ENCODE measurements at regions not wholly inside any gene's neighbourhood (a gene's known extent, or its start where the extent isn't known, plus 50 kb on each side); places are given as distances from the start of the nearest gene placed in this dataset.

DNA sequence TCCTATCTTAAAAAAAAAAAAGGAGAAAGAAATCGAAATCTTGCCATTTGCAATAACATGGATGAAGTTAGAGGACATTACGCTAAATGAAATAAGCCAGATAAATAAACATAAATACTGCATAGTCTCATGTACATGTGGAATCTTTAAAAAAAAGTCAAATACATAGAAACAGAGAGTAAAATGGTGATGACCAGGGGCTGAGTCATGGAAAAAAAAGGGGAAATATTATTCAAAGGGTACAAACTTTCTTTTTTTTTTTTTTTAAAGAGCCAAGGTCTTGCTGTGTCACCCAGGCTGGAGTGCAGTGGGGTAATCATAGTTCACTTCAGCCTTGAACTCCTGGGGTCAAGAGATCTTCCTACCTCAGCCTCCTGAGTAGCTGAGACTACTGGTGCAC, 310.1 kb downstream of the ZNF608 start:
- no peak for DNase-seq
- Mint-ChIP-seq H3K4me3 (no peak overlapping the region), H3K27ac (no peak overlapping the region), H3K4me1 (no peaks in the 10 kb centered on the region), H3K36me3 (no peaks in the 10 kb centered on the region), H3K9me3 (peaks cover 0 to 10% (median 6%) of the 10 kb centered on the region in 7 donors), H3K27me3 (ENCODE audit: low read depth in 3 of 3) (peaks cover 0 to 2% (median 0%) of the 10 kb centered on the region in 3 donors)
- H3K9me3 ChIP-seq (replicated peaks in 1 of 2; ENCODE audit: control insufficient read depth in 1 of 2, insufficient read depth in 1 of 2, low read length in 2 of 2) = peaks cover 0 to 3% of the 10 kb centered on the region in 2 donors
- intact Hi-C loops (cut with micrococcal nuclease) = no loop called here
- no peak overlapping the region for H3K9ac ChIP-seq (ENCODE audit: insufficient read depth, low read length, poor library complexity, severe bottlenecking)
- no peaks in the 10 kb centered on the region for H3K36me3 ChIP-seq (replicated peaks in 1 of 2; ENCODE audit: control insufficient read depth in 1 of 2, insufficient read depth in 2 of 2, low read length in 2 of 2)
- no CpG with 5 or more reads among the region's 2 CpGs for WGBS (ENCODE audit: insufficient coverage)
- H3K27me3 ChIP-seq (ENCODE audit: control insufficient read depth in 2 of 2, insufficient read depth in 2 of 2, low read length in 2 of 2) = no peaks in the 10 kb centered on the region
- no peaks in the 10 kb centered on the region for H3K79me2 ChIP-seq (ENCODE audit: insufficient read depth, low read length)
- no peak overlapping the region for H3K4me2 ChIP-seq (replicated peaks; ENCODE audit: extremely low read depth, low read length, poor library complexity, severe bottlenecking)
- no peaks in the 10 kb centered on the region for H3K4me1 ChIP-seq (ENCODE audit: control insufficient read depth in 1 of 2, insufficient read depth in 2 of 2, low read length in 2 of 2)
- H4K20me1 ChIP-seq (ENCODE audit: insufficient read depth, low read length) = no peaks in the 10 kb centered on the region
- H3K27ac ChIP-seq (ENCODE audit: low read depth in 1 of 2, low read length in 2 of 2) = no peak overlapping the region
- H2AFZ ChIP-seq (ENCODE audit: insufficient read depth, low read depth, low read length, poor library complexity, severe bottlenecking) = no peak overlapping the region
- TF ChIP-seq, protein P1, sequence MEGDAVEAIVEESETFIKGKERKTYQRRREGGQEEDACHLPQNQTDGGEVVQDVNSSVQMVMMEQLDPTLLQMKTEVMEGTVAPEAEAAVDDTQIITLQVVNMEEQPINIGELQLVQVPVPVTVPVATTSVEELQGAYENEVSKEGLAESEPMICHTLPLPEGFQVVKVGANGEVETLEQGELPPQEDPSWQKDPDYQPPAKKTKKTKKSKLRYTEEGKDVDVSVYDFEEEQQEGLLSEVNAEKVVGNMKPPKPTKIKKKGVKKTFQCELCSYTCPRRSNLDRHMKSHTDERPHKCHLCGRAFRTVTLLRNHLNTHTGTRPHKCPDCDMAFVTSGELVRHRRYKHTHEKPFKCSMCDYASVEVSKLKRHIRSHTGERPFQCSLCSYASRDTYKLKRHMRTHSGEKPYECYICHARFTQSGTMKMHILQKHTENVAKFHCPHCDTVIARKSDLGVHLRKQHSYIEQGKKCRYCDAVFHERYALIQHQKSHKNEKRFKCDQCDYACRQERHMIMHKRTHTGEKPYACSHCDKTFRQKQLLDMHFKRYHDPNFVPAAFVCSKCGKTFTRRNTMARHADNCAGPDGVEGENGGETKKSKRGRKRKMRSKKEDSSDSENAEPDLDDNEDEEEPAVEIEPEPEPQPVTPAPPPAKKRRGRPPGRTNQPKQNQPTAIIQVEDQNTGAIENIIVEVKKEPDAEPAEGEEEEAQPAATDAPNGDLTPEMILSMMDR (IDR thresholded peaks at IDR 0.05) = no peak
- H3K4me3 ChIP-seq (replicated peaks in 1 of 3; ENCODE audit: low read depth in 2 of 3, low read length in 3 of 3) = no peak overlapping the region

DNA sequence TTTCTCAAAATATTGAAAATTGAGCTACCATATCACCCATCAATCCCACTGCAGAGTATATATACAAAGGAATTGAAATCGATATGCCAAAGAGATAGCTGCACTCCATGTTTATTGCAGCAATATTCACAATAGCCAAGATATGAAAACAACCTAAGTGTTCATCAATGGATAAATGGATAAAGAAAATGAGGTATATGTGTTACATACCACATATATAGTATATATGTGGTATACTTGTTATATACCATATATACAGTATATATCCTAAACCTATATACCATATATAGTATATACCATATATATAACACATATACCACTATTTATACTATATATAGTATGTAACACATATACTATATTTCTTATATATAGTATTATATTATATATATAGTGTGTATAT, 313.3 kb downstream of the ZNF608 start:
- no peak overlapping the region for H3K9ac ChIP-seq (ENCODE audit: insufficient read depth, low read length, poor library complexity, severe bottlenecking)
- no peaks in the 10 kb centered on the region for H3K36me3 ChIP-seq (replicated peaks in 1 of 2; ENCODE audit: control insufficient read depth in 1 of 2, insufficient read depth in 2 of 2, low read length in 2 of 2)
- Mint-ChIP-seq H3K27me3 (ENCODE audit: low read depth in 3 of 3) (no peaks in the 10 kb centered on the region), H3K4me1 (no peaks in the 10 kb centered on the region), H3K4me3 (no peak overlapping the region), H3K9me3 (peaks cover 4 to 26% (median 8%) of the 10 kb centered on the region in 7 donors), H3K36me3 (no peaks in the 10 kb centered on the region), H3K27ac (no peak overlapping the region)
- no CpG with 5 or more reads among the region's 1 CpG for WGBS (ENCODE audit: insufficient coverage)
- intact Hi-C loops (cut with micrococcal nuclease) = no loop called here
- peaks cover 0 to 6% of the 10 kb centered on the region in 2 donors for H3K9me3 ChIP-seq (replicated peaks in 1 of 2; ENCODE audit: control insufficient read depth in 1 of 2, insufficient read depth in 1 of 2, low read length in 2 of 2)
- H4K20me1 ChIP-seq (ENCODE audit: insufficient read depth, low read length) = no peaks in the 10 kb centered on the region
- TF ChIP-seq, protein P1 (IDR thresholded peaks at IDR 0.05) = no peak
- H3K27me3 ChIP-seq (ENCODE audit: control insufficient read depth in 2 of 2, insufficient read depth in 2 of 2, low read length in 2 of 2) = no peaks in the 10 kb centered on the region
- no peaks in the 10 kb centered on the region for H3K79me2 ChIP-seq (ENCODE audit: insufficient read depth, low read length)
- no peak for DNase-seq
- no peak overlapping the region for H3K27ac ChIP-seq (ENCODE audit: low read depth in 1 of 2, low read length in 2 of 2)
- H2AFZ ChIP-seq (ENCODE audit: insufficient read depth, low read depth, low read length, poor library complexity, severe bottlenecking) = no peak overlapping the region
- H3K4me3 ChIP-seq (replicated peaks in 1 of 3; ENCODE audit: low read depth in 2 of 3, low read length in 3 of 3) = no peak overlapping the region
- no peaks in the 10 kb centered on the region for H3K4me1 ChIP-seq (ENCODE audit: control insufficient read depth in 1 of 2, insufficient read depth in 2 of 2, low read length in 2 of 2)
- no peak overlapping the region for H3K4me2 ChIP-seq (replicated peaks; ENCODE audit: extremely low read depth, low read length, poor library complexity, severe bottlenecking)

Measured in CD14-positive monocyte (primary cell).